ENCODE measurements at regions not wholly inside any gene's neighbourhood (a gene's known extent, or its start where the extent isn't known, plus 50 kb on each side); places are given as distances from the start of the nearest gene placed in this dataset.

- intact Hi-C loops (cut with DNase I) = no loop called here
- H3K4me1 ChIP-seq = peaks cover 0 to 15% (median 7%) of the 10 kb centered on the region in 9 donors
- no peaks in the 10 kb centered on the region for H3K27me3 ChIP-seq
- no peak for TF ChIP-seq CTCF (IDR thresholded peaks at IDR 0.05)
- ATAC-seq = no peak
- WGBS, 2 donors = 89 to 92% methylated on average over 9 of the region's 9 CpGs
- no peak for DNase-seq
- H3K27ac ChIP-seq = no peak overlapping the region
- no peak overlapping the region for H3K4me3 ChIP-seq
- H3K9me3 ChIP-seq = no peaks in the 10 kb centered on the region
- H3K36me3 ChIP-seq = no peaks in the 10 kb centered on the region
Observed at GRCh38 chr10:78455811-78456210, 422.1 kb downstream of the RPS24 start.

DNA sequence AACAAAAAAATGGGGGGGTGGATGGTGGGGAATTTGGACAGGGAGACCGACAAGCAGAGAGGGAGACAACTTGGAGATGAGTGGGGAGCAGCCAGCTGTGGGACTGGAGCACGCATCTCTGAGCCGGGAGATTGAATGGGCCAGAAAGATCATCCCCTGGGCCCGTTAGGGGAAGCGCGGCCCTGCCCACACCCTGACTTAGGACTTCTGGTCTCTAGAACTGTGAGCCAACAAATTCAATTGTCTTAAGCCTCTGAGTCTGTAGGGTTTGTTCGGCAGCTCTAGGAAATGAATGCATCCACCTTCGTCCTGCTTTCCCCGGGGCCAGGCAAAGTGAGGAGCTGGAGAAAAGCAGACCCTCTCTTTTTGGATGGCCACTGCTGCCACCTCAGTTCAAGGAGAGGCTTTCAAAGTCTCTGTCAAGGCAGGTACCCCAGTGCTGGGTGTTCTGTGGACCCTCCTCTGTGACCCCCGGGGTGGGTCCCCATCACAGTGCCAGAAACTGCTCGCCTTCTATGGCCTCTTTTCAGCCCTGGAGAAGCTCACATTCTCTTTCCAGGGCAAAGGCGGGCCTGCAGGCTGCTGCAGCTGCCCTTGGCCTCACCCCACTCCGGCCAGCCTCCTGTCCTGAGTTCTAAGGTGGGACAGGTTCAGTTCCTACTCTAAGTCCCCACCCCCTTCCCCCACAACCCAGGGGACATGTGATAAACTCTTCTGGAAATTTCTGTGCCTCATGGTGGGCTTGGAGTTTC is 423.2 kb downstream of the RPS24 start:
- DNase-seq (no peak), ATAC-seq (peak in 3 of 8 donors; percentile 22 to 32 (median 26))
- no peak overlapping the region for H3K4me3 ChIP-seq

DNA sequence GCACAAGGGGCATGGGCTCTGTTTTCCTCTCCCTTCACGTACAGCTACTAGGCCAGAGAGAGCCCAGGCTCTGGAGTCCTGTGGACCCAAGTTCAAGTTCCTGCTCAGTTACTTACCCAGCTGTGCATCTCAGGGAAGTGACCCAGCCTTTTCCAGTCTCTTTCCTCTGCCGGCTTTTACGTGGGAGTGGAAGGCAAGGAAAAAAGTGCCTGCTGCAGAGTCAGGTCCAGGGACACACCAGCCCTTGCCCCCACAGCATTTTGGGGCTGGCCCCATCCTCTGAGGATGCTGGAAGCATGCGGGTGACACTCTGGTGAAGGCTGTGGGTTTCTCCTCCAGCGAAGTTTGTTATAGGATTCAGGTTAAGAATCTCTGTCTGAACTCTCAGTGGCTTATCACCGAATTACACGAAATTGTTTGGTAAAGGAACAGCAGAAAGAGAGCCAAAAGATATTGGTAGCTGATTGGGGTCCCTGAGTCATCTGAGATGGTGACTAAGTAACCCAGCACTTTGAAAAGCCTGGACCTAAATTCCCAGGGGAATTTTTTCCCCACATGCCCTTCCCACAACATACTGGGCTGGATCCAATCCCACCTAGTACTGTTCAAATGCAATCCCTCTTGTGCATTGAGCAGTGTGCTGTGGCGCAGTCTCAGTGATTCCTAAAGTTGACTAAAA is 424.3 kb downstream of the RPS24 start:
- 78 to 90% methylated on average over 8 of the region's 8 CpGs for WGBS, 2 donors
- no peaks in the 10 kb centered on the region for H3K36me3 ChIP-seq
- peaks cover 0 to 7% (median 0%) of the 10 kb centered on the region in 9 donors for H3K4me1 ChIP-seq
- intact Hi-C loops (cut with DNase I) = no loop called here
- DNase-seq (no peak), ATAC-seq (peak in 3 of 8 donors; percentile 23 to 49 (median 40))
- no peak for TF ChIP-seq CTCF (IDR thresholded peaks at IDR 0.05)
- H3K27me3 ChIP-seq = no peaks in the 10 kb centered on the region
- H3K4me3 ChIP-seq = no peak overlapping the region
- H3K9me3 ChIP-seq = no peaks in the 10 kb centered on the region
- H3K27ac ChIP-seq = no peak overlapping the region

More for the DNA sequence above, 423.2 kb downstream of the RPS24 start:
- intact Hi-C loops (cut with DNase I) = no loop called here
- Histone ChIP-seq H3K27ac (no peak overlapping the region), H3K27me3 (no peaks in the 10 kb centered on the region), H3K36me3 (no peaks in the 10 kb centered on the region), H3K9me3 (no peaks in the 10 kb centered on the region), H3K4me1 (peaks cover 0 to 7% (median 0%) of the 10 kb centered on the region in 9 donors)
- TF ChIP-seq CTCF (IDR thresholded peaks at IDR 0.05) = no peak
- WGBS, 2 donors = 63 to 70% methylated on average over 13 of the region's 13 CpGs

DNA sequence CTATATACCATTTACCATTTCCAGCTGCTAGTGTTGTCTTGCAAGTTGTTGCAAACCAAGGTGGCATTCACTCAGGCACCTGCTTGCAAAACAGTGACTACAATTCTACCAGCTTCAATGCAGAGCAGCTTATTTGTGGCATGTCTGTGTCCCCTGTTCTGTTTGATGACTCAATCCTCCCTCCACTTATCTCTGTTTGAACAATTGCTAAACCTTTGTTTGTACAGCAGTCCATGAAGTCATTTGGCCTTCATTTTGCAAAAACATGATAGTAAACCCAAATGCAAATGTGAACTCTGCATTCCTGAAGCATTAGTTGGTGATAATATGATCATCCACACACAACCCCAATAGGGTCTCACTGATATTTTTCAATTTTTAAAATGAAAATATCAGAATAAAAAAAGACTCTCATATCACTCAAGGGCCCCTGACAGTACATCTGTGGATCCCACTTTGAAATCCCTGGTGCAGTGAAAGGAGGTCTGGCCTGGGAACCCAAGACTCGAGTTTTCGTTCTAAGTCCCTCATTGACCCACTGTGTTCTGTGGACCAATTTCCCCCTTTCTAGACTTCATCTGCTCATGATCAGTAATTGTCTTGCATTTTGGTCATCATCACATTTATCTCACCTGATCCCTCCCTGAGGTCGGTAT is 425.4 kb downstream of the RPS24 start:
- ATAC-seq (peak in 5 of 8 donors; percentile 37 to 74 (median 51)), DNase-seq (no peak)
- TF ChIP-seq CTCF (IDR thresholded peaks at IDR 0.05) = no peak
- H3K27ac ChIP-seq = no peak overlapping the region
- H3K9me3 ChIP-seq = no peaks in the 10 kb centered on the region
- H3K4me3 ChIP-seq = no peak overlapping the region
- H3K27me3 ChIP-seq = no peaks in the 10 kb centered on the region
- WGBS, 2 donors = 85 to 91% methylated on average over 3 of the region's 3 CpGs
- H3K36me3 ChIP-seq = no peaks in the 10 kb centered on the region
- H3K4me1 ChIP-seq = peaks cover 0 to 7% (median 0%) of the 10 kb centered on the region in 9 donors
- intact Hi-C loops (cut with DNase I) = no loop called here
